ENCODE measurements at regions not wholly inside any gene's neighbourhood (a gene's known extent, or its start where the extent isn't known, plus 50 kb on each side); places are given as distances from the start of the nearest gene placed in this dataset.

DNA sequence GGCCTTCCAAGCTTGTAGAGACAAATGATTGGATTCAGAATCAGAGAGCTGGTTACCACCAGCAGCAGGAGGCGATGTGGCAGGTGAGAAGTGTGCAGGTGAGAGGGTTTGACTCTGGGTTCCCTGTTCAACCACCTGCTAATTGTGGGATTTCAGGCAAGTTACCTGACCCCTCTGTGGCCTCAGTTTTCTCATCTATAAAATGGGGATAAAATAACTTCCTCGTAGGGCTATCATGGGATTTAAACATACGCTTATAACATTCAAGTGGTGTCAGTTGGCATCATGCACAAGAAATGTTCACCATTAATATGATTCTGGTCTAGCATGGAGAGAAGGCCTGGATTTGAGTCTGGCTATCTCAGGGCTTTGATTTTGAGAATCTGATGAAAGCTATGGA, 143.8 kb upstream of the MYL2 start:
- Histone ChIP-seq H3K27ac (ENCODE audit: low read depth, low read length) (no peak overlapping the region), H3K4me1 (ENCODE audit: insufficient read depth, low read length) (no peaks in the 10 kb centered on the region), H3K79me2 (ENCODE audit: insufficient read depth, low read length) (no peaks in the 10 kb centered on the region), H3K4me3 (ENCODE audit: insufficient read depth, low read length) (no peak overlapping the region), H3K36me3 (ENCODE audit: insufficient read depth, low read length) (no peaks in the 10 kb centered on the region), H3K4me2 (ENCODE audit: insufficient read depth, low read length) (no peak overlapping the region), H4K20me1 (ENCODE audit: insufficient read depth, low read length) (no peaks in the 10 kb centered on the region), H3K9me3 (ENCODE audit: low read depth, low read length) (no peaks in the 10 kb centered on the region), H3K27me3 (ENCODE audit: insufficient read depth, low read length) (no peaks in the 10 kb centered on the region), H2AFZ (ENCODE audit: low read length) (no peak overlapping the region)
- TF ChIP-seq, protein P1, sequence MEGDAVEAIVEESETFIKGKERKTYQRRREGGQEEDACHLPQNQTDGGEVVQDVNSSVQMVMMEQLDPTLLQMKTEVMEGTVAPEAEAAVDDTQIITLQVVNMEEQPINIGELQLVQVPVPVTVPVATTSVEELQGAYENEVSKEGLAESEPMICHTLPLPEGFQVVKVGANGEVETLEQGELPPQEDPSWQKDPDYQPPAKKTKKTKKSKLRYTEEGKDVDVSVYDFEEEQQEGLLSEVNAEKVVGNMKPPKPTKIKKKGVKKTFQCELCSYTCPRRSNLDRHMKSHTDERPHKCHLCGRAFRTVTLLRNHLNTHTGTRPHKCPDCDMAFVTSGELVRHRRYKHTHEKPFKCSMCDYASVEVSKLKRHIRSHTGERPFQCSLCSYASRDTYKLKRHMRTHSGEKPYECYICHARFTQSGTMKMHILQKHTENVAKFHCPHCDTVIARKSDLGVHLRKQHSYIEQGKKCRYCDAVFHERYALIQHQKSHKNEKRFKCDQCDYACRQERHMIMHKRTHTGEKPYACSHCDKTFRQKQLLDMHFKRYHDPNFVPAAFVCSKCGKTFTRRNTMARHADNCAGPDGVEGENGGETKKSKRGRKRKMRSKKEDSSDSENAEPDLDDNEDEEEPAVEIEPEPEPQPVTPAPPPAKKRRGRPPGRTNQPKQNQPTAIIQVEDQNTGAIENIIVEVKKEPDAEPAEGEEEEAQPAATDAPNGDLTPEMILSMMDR (IDR thresholded peaks at IDR 0.05; ENCODE audit: extremely low read depth, low read depth, low read length) = no peak
- DNase-seq (ENCODE audit: insufficient read length, low spot score, missing footprints) = no peak

DNA sequence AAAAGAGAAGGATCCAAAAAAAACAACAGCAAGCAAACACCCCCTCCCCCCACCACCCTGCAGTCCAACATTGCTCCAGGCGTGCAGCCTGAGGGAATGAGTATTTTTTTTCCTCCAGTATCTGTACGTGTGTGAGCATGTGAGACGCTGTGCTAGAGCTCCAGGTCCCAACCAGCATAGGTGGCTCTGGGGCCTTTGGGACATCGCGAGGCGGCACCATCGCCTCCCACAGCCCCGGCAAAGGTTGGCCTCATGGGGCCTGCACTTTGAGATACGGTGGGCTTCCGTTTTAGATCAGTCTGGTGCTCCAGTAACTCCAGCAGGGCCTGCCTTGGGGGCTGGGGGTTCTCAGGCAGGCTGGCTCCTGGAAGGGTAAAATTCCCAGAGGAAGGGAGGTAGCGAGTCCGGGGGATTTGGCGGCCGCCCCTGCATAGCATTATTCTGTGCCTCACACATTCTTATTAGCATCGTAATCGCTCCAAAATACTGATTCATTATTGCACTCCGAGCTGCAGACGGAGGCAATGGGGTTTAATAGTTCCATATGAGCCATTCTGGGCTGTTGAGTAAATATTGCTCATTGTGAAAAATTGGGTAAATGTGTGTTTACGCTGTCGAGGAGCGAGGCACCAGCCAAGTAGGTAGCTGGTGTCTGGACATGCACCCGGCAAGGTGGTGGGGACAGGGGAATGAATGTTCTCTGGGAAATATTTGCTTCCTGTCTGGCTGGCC, 143.1 kb upstream of the MYL2 start:
- DNase-seq (ENCODE audit: insufficient read length, low spot score, missing footprints) = no peak

DNA sequence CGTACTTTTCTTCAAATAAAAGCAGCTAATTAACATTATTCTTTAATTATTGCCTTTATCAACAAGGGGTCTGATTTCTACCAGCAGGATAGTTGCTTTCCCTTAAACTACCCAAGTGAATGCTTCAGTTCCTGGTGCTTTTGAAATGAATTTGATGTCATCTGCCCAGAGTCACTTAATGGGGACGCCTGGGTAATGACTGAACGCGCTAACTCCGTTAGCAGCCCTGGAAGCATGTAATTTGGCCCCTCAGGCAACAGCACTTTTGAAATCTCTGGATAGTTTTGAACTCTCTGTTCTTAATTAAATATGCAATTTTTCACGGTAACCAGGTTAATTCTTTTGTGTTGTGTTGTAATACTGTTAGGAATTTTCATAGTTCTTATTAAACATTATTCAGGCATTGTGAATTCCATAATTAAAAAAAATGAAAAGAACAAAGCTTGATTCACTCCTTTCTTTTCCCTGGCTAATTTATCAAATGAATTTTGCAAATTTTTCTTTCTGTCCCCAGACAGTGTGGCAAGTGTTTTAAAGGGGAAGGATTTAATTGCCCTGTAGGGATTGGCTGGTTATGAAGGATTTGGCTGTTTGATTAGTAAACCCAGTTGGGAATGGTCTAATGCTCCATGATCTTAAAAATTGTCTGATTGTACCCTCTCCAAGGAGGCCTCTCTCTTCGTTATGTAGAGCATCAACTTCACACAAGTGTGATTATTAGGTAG, 137.5 kb upstream of the MYL2 start:
- H3K9me3 ChIP-seq (ENCODE audit: low read depth, low read length) = no peaks in the 10 kb centered on the region
- no peak overlapping the region for H3K4me2 ChIP-seq (ENCODE audit: insufficient read depth, low read length)
- no peak overlapping the region for H3K4me3 ChIP-seq (ENCODE audit: insufficient read depth, low read length)
- no peak for DNase-seq (ENCODE audit: insufficient read length, low spot score, missing footprints)
- H4K20me1 ChIP-seq (ENCODE audit: insufficient read depth, low read length) = no peaks in the 10 kb centered on the region
- no peaks in the 10 kb centered on the region for H3K4me1 ChIP-seq (ENCODE audit: insufficient read depth, low read length)
- no peaks in the 10 kb centered on the region for H3K27me3 ChIP-seq (ENCODE audit: insufficient read depth, low read length)
- no peaks in the 10 kb centered on the region for H3K36me3 ChIP-seq (ENCODE audit: insufficient read depth, low read length)
- TF ChIP-seq, protein P1 (IDR thresholded peaks at IDR 0.05; ENCODE audit: extremely low read depth, low read depth, low read length) = no peak
- no peak overlapping the region for H3K27ac ChIP-seq (ENCODE audit: low read depth, low read length)
- no peak overlapping the region for H2AFZ ChIP-seq (ENCODE audit: low read length)
- H3K79me2 ChIP-seq (ENCODE audit: insufficient read depth, low read length) = no peaks in the 10 kb centered on the region

More for the DNA sequence above, 143.1 kb upstream of the MYL2 start:
- no peak overlapping the region for H2AFZ ChIP-seq (ENCODE audit: low read length)
- no peak overlapping the region for H3K4me2 ChIP-seq (ENCODE audit: insufficient read depth, low read length)
- TF ChIP-seq, protein P1 (IDR thresholded peaks at IDR 0.05; ENCODE audit: extremely low read depth, low read depth, low read length) = no peak
- no peaks in the 10 kb centered on the region for H3K27me3 ChIP-seq (ENCODE audit: insufficient read depth, low read length)
- H3K27ac ChIP-seq (ENCODE audit: low read depth, low read length) = no peak overlapping the region
- H3K79me2 ChIP-seq (ENCODE audit: insufficient read depth, low read length) = no peaks in the 10 kb centered on the region
- no peaks in the 10 kb centered on the region for H3K4me1 ChIP-seq (ENCODE audit: insufficient read depth, low read length)
- H3K4me3 ChIP-seq (ENCODE audit: insufficient read depth, low read length) = no peak overlapping the region
- H4K20me1 ChIP-seq (ENCODE audit: insufficient read depth, low read length) = no peaks in the 10 kb centered on the region
- H3K9me3 ChIP-seq (ENCODE audit: low read depth, low read length) = no peaks in the 10 kb centered on the region
- no peaks in the 10 kb centered on the region for H3K36me3 ChIP-seq (ENCODE audit: insufficient read depth, low read length)
